ENCODE measurements at regions not wholly inside any gene's neighbourhood (a gene's known extent, or its start where the extent isn't known, plus 50 kb on each side); places are given as distances from the start of the nearest gene placed in this dataset.

- H3K4me1 ChIP-seq (ENCODE audit: control insufficient read depth in 1 of 2, insufficient read depth in 2 of 2, low read depth in 1 of 2, low read length in 1 of 2) = peaks cover 0 to 13% of the 10 kb centered on the region in 2 experiments; a peak in 1 of 4 replicates
- H3F3A ChIP-seq (replicated peaks; ENCODE audit: insufficient read depth) = peaks cover under 1% of the 10 kb centered on the region
- H3K36me3 ChIP-seq (replicated peaks in 1 of 2; ENCODE audit: control insufficient read depth in 1 of 2, insufficient read depth in 2 of 2, low read length in 1 of 2) = no peaks in the 10 kb centered on the region
- no peak overlapping the region for H3K4me3 ChIP-seq (ENCODE audit: low read depth in 2 of 2, low read length in 1 of 2)
- H3K27me3 ChIP-seq (ENCODE audit: insufficient read depth) = no peaks in the 10 kb centered on the region
- TF ChIP-seq, protein P1, sequence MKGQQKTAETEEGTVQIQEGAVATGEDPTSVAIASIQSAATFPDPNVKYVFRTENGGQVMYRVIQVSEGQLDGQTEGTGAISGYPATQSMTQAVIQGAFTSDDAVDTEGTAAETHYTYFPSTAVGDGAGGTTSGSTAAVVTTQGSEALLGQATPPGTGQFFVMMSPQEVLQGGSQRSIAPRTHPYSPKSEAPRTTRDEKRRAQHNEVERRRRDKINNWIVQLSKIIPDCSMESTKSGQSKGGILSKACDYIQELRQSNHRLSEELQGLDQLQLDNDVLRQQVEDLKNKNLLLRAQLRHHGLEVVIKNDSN (IDR thresholded peaks at IDR 0.05; ENCODE audit: borderline replicate concordance, low read depth) = no peak
- no peaks in the 10 kb centered on the region for H3K9me2 ChIP-seq
- no peak overlapping the region for H3K27ac ChIP-seq (ENCODE audit: low read depth in 2 of 2, low read length in 1 of 2)
- H3K4me2 ChIP-seq = no peak overlapping the region
- no peak for DNase-seq
- H4K20me1 ChIP-seq (ENCODE audit: insufficient read depth) = no peaks in the 10 kb centered on the region
- no peaks in the 10 kb centered on the region for H3K9me3 ChIP-seq
- H3K79me2 ChIP-seq (ENCODE audit: insufficient read depth) = no peaks in the 10 kb centered on the region
- CTCF ChIA-PET = no interaction called here
- H3K9ac ChIP-seq = no peak overlapping the region
- POLR2A ChIA-PET = no interaction called here
- peak overlapping the region; percentile 17; the same call in 1 of the 2 replicates for H2AFZ ChIP-seq (ENCODE audit: low read depth)
Observed at GRCh38 chr3:180403156-180403555, 198.8 kb upstream of the TTC14 start.

DNA sequence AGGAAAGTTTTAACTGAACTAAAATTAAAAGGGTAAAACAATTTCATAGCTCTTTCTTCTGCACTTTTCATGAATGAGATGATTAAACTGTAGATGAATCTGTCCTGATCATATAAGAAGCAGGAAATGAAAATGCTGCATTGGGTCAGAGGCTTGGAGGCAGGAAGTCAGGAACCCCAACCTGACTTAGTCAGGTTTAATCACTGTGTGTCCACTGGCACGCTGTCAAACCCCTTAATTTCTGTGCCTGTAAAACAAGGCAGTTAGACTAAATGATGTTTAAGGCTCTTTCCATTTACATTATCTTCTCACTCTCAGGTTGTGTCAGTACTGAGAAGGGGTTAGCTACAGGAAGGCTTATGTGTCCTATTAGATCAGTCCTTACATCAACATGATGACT lies 193.3 kb upstream of the TTC14 start:
- Histone ChIP-seq H3K4me2 (peak overlapping the region; percentile 39; the same call in 1 of the 2 replicates), H3K36me3 (replicated peaks in 1 of 2; ENCODE audit: control insufficient read depth in 1 of 2, insufficient read depth in 2 of 2, low read length in 1 of 2) (no peaks in the 10 kb centered on the region), H3K9me3 (no peaks in the 10 kb centered on the region), H4K20me1 (ENCODE audit: insufficient read depth) (no peaks in the 10 kb centered on the region), H3K79me2 (ENCODE audit: insufficient read depth) (no peaks in the 10 kb centered on the region), H3K27me3 (ENCODE audit: insufficient read depth) (no peaks in the 10 kb centered on the region), H3K9ac (no peak overlapping the region), H3K27ac (ENCODE audit: low read depth in 2 of 2, low read length in 1 of 2) (peak overlapping the region in 1 of 2 experiments; percentile 70; a peak in 2 of 4 replicates), H3K4me3 (ENCODE audit: low read depth in 2 of 2, low read length in 1 of 2) (no peak overlapping the region), H2AFZ (ENCODE audit: low read depth) (peak overlapping the region; percentile 58), H3K4me1 (ENCODE audit: control insufficient read depth in 1 of 2, insufficient read depth in 2 of 2, low read depth in 1 of 2, low read length in 1 of 2) (peaks cover 0 to 17% of the 10 kb centered on the region in 2 experiments; a peak in 1 of 4 replicates), H3F3A (replicated peaks; ENCODE audit: insufficient read depth) (peaks cover 15% of the 10 kb centered on the region), H3K9me2 (no peaks in the 10 kb centered on the region)
- TF ChIP-seq GATA2 (CRISPR knock-in tag; IDR thresholded peaks at IDR 0.05) (no peak), MAX (IDR thresholded peaks at IDR 0.05; ENCODE audit: low read depth) (no peak), JUND (IDR thresholded peaks at IDR 0.05) (no peak), TEAD4 (IDR thresholded peaks at IDR 0.05; ENCODE audit: borderline replicate concordance, insufficient read depth) (no peak), NRF1 (IDR thresholded peaks at IDR 0.05; ENCODE audit: low read depth, low read length) (no peak), GABPA (IDR thresholded peaks at IDR 0.05; ENCODE audit: low read depth) (no peak), TCF12 (IDR thresholded peaks at IDR 0.05) (no peak), YY1 (IDR thresholded peaks at IDR 0.05; ENCODE audit: low read depth) (no peak), EZH2phosphoT487 (IDR thresholded peaks at IDR 0.05; ENCODE audit: borderline replicate concordance, low read depth) (no peak), FOSL2 (IDR thresholded peaks at IDR 0.05; ENCODE audit: borderline replicate concordance, low read depth) (peak; percentile 37; the same call in 1 of the 2 replicates), SMC3 (IDR thresholded peaks at IDR 0.05; ENCODE audit: low read depth, low read length) (no peak), NFIC (IDR thresholded peaks at IDR 0.05; ENCODE audit: borderline replicate concordance) (peak; percentile 51), ELF1 (IDR thresholded peaks at IDR 0.05) (no peak), USF2 (IDR thresholded peaks at IDR 0.05; ENCODE audit: borderline replicate concordance, low read depth, low read length) (no peak), MXI1 (IDR thresholded peaks at IDR 0.05; ENCODE audit: low read depth, low read length) (no peak), RCOR1 (IDR thresholded peaks at IDR 0.05; ENCODE audit: low read length) (no peak), MEF2A (IDR thresholded peaks at IDR 0.05; ENCODE audit: borderline replicate concordance, low read depth) (no peak), EP300 (IDR thresholded peaks at IDR 0.05; ENCODE audit: borderline replicate concordance in 1 of 2, low read depth in 1 of 2, low read length in 1 of 2) (0 out of 4 replicates have a peak, but pooled peaks of 1 of the 2 experiments have one; percentile 36), PBX3 (IDR thresholded peaks at IDR 0.05) (peak; percentile 55), RAD21 (IDR thresholded peaks at IDR 0.05; ENCODE audit: low read length) (no peak)
- TF ChIP-seq, protein P2, sequence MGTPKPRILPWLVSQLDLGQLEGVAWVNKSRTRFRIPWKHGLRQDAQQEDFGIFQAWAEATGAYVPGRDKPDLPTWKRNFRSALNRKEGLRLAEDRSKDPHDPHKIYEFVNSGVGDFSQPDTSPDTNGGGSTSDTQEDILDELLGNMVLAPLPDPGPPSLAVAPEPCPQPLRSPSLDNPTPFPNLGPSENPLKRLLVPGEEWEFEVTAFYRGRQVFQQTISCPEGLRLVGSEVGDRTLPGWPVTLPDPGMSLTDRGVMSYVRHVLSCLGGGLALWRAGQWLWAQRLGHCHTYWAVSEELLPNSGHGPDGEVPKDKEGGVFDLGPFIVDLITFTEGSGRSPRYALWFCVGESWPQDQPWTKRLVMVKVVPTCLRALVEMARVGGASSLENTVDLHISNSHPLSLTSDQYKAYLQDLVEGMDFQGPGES (IDR thresholded peaks at IDR 0.05; ENCODE audit: low read depth, low read length) = no peak
- CTCF ChIA-PET = no interaction called here
- POLR2A ChIA-PET = no interaction called here
- WGBS (ENCODE audit: low lambda C conversion rate) = 0% methylated on average over 1 of the region's 1 CpG
- no peak for DNase-seq

Measured in SK-N-SH (cell line).